T-cell (primary cell): ENCODE measurements at regions not wholly inside any gene's neighbourhood (a gene's known extent, or its start where the extent isn't known, plus 50 kb on each side); places are given as distances from the start of the nearest gene placed in this dataset.

Experiments
- ATAC-seq, 4 experiments: fragments of 200-7000 bp in 3 of 4; fragments of 150-1000 bp in 1 of 4; cut with Tn5 transposase; replicated peaks in 1 of 4; 1 replicate in 3 of 4; 2 replicates in 1 of 4; pipeline ENCODE4 v1.10.0; 2021; ENCODE audit warnings: moderate library complexity in 3 of 4, mild to moderate bottlenecking in 2 of 4, moderate number of reproducible peaks in 1 of 4
- CTCF ChIA-PET, 2 donors: fragments of 300-600 bp; sonication (Branson Sonifier 250); formaldehyde crosslinking; loops; one replicate each; lab custom pipeline; 2022; ENCODE audit warnings: antibody characterized with exemption in 2 of 2; lab: Charles Lee
- POLR2A ChIA-PET, 2 donors: fragments of 300-600 bp; sonication (Branson Sonifier 250); formaldehyde crosslinking; loops; one replicate each; lab custom pipeline; 2022; ENCODE audit warnings: antibody characterized with exemption in 2 of 2; lab: Charles Lee
- DNase-seq, 35 experiments: peaks; one replicate each; pipeline versions ENCODE4 v3.0.0 to v3.0.0-alpha.2; 2013 to 2023
- H3K27ac ChIP-seq: one replicate; pipeline ENCODE4 v1.5.1; 2013; ENCODE audit warnings: low read length
- H3K27me3 ChIP-seq, 2 experiments: replicated peaks in 1 of 2; 1 replicate in 1 of 2; 2 replicates in 1 of 2; pipeline versions ENCODE4 v1.6.1 to v1.7.0; 2013; ENCODE audit warnings: low read length in 1 of 2, mixed read lengths in 1 of 2; ENCODE audit not compliant: control insufficient read depth in 2 of 2, insufficient read depth in 2 of 2; ENCODE audit errors: extremely low read depth in 1 of 2
- H3K36me3 ChIP-seq, 2 donors: 1 replicate in 1 of 2; 2 replicates in 1 of 2; pipeline versions ENCODE4 v1.6.1 to v1.7.0; 2013; ENCODE audit warnings: low read length in 1 of 2; ENCODE audit not compliant: control insufficient read depth in 2 of 2, insufficient read depth in 1 of 2; ENCODE audit errors: extremely low read depth in 1 of 2
- H3K4me1 ChIP-seq, 2 experiments: 1 replicate in 1 of 2; 2 replicates in 1 of 2; pipeline versions ENCODE4 v1.6.1 to v1.7.0; 2013; ENCODE audit warnings: low read length in 2 of 2, mixed read lengths in 1 of 2; ENCODE audit not compliant: insufficient read depth in 2 of 2, control insufficient read depth in 1 of 2; ENCODE audit errors: extremely low read depth in 1 of 2
- H3K4me3 ChIP-seq, 2 donors: 1 replicate in 1 of 2; 2 replicates in 1 of 2; pipeline versions ENCODE4 v1.5.1 to v1.7.0; 2013; ENCODE audit warnings: mild to moderate bottlenecking in 2 of 2, low read length in 1 of 2, moderate library complexity in 1 of 2; ENCODE audit not compliant: control insufficient read depth in 1 of 2; ENCODE audit errors: extremely low read depth in 1 of 2
- H3K9me3 ChIP-seq: 2 replicates; pipeline ENCODE4 v1.7.0; 2013
- H3K27ac Mint-ChIP-seq, 2 donors: one replicate each; pipeline ENCODE4 v1.8.0; 2020 to 2021; ENCODE audit warnings: mild to moderate bottlenecking in 2 of 2, mixed read lengths in 2 of 2
- H3K27me3 Mint-ChIP-seq, 2 donors: one replicate each; pipeline ENCODE4 v1.8.0; 2021 to 2022; ENCODE audit warnings: mixed read lengths in 2 of 2
- H3K36me3 Mint-ChIP-seq: one replicate; pipeline ENCODE4 v1.8.0; 2021; ENCODE audit warnings: mixed read lengths
- H3K4me1 Mint-ChIP-seq, 3 donors: one replicate each; pipeline ENCODE4 v1.8.0; 2020 to 2022; ENCODE audit warnings: mixed read lengths in 3 of 3, mild to moderate bottlenecking in 1 of 3
- H3K4me3 Mint-ChIP-seq, 3 donors: one replicate each; pipeline ENCODE4 v1.8.0; 2020 to 2022; ENCODE audit warnings: mild to moderate bottlenecking in 3 of 3, mixed read lengths in 3 of 3, moderate library complexity in 3 of 3
- H3K9me3 Mint-ChIP-seq, 3 donors: one replicate each; pipeline ENCODE4 v1.8.0; 2020 to 2022; ENCODE audit warnings: mixed read lengths in 3 of 3
- WGBS: methylation state at CpG from one replicate; pipeline ENCODE4 v1.1.5; 2013; ENCODE audit warnings: missing lambda C conversion rate; ENCODE audit not compliant: insufficient coverage; 5-methylcytosine and 5-hydroxymethylcytosine counted together

GRCh38 chr13:34681405-34681955, 260.6 kb upstream of the NBEA start:
- H3K4me3 ChIP-seq: no peak overlapping the region
- H3K9me3 ChIP-seq: no peaks in the 10 kb centered on the region
- WGBS: 67% methylated on average over 1 of the region's 4 CpGs
- Mint-ChIP-seq H3K4me1 (no peaks in the 10 kb centered on the region), H3K4me3 (no peak overlapping the region), H3K36me3 (no peaks in the 10 kb centered on the region), H3K27ac (no peak overlapping the region), H3K27me3 (no peaks in the 10 kb centered on the region), H3K9me3 (peaks cover 0 to 3% (median 3%) of the 10 kb centered on the region in 3 donors)
- ChIA-PET CTCF (no interaction called here), POLR2A (no interaction called here)
- no peaks in the 10 kb centered on the region for H3K27me3 ChIP-seq
- H3K4me1 ChIP-seq: no peaks in the 10 kb centered on the region
- DNase-seq (no peak), ATAC-seq (no peak)
- H3K36me3 ChIP-seq: no peaks in the 10 kb centered on the region
- H3K27ac ChIP-seq: no peak overlapping the region

- Histone ChIP-seq H3K27me3 (no peaks in the 10 kb centered on the region), H3K4me3 (no peak overlapping the region), H3K4me1 (no peaks in the 10 kb centered on the region), H3K27ac (no peak overlapping the region), H3K36me3 (no peaks in the 10 kb centered on the region), H3K9me3 (no peaks in the 10 kb centered on the region)
- H3K36me3 Mint-ChIP-seq: no peaks in the 10 kb centered on the region
- no peak overlapping the region for H3K27ac Mint-ChIP-seq
- peaks cover 0 to 10% (median 0%) of the 10 kb centered on the region in 3 donors for H3K9me3 Mint-ChIP-seq
- no peak overlapping the region for H3K4me3 Mint-ChIP-seq
- ChIA-PET CTCF (no interaction called here), POLR2A (no interaction called here)
- WGBS: 100% methylated on average over 1 of the region's 2 CpGs
- ATAC-seq (no peak), DNase-seq (no peak)
- peaks cover 0 to 4% of the 10 kb centered on the region in 2 donors for H3K27me3 Mint-ChIP-seq
- H3K4me1 Mint-ChIP-seq: no peaks in the 10 kb centered on the region
Measured at GRCh38 chr13:34695063-34695462, 247.0 kb upstream of the NBEA start.

GRCh38 chr13:34696296-34696695, 245.8 kb upstream of the NBEA start:
- no peak for DNase-seq
- Histone ChIP-seq H3K9me3 (no peaks in the 10 kb centered on the region), H3K4me1 (no peaks in the 10 kb centered on the region), H3K36me3 (no peaks in the 10 kb centered on the region), H3K4me3 (no peak overlapping the region), H3K27ac (no peak overlapping the region), H3K27me3 (no peaks in the 10 kb centered on the region)
- POLR2A ChIA-PET: no interaction called here
- Mint-ChIP-seq H3K4me3 (no peak overlapping the region), H3K4me1 (no peaks in the 10 kb centered on the region), H3K36me3 (no peaks in the 10 kb centered on the region), H3K27me3 (peaks cover 0 to 4% of the 10 kb centered on the region in 2 donors), H3K27ac (no peak overlapping the region), H3K9me3 (peaks cover 0 to 3% (median 0%) of the 10 kb centered on the region in 3 donors)
- ATAC-seq: no peak
- no CpG with 5 or more reads among the region's 5 CpGs for WGBS
- CTCF ChIA-PET: no interaction called here

GRCh38 chr13:34696741-34697140, 245.3 kb upstream of the NBEA start:
- no peaks in the 10 kb centered on the region for H3K4me1 Mint-ChIP-seq

GRCh38 chr13:34698945-34699344, 243.1 kb upstream of the NBEA start:
- Histone ChIP-seq H3K4me3 (no peak overlapping the region), H3K9me3 (no peaks in the 10 kb centered on the region), H3K27me3 (no peaks in the 10 kb centered on the region), H3K36me3 (no peaks in the 10 kb centered on the region), H3K4me1 (no peaks in the 10 kb centered on the region), H3K27ac (no peak overlapping the region)
- Mint-ChIP-seq H3K27ac (no peak overlapping the region), H3K27me3 (peaks cover 0 to 4% of the 10 kb centered on the region in 2 donors), H3K36me3 (no peaks in the 10 kb centered on the region), H3K9me3 (peaks cover 0 to 7% (median 0%) of the 10 kb centered on the region in 3 donors), H3K4me1 (no peaks in the 10 kb centered on the region), H3K4me3 (no peak overlapping the region)
- WGBS: 100% methylated on average over 1 of the region's 3 CpGs
- ATAC-seq: no peak
- POLR2A ChIA-PET: no interaction called here
- CTCF ChIA-PET: no interaction called here
- no peak for DNase-seq

More at GRCh38 chr13:34696741-34697140, 245.3 kb upstream of the NBEA start:
- 90% methylated on average over 11 of the region's 14 CpGs for WGBS
- no peaks in the 10 kb centered on the region for H3K4me1 ChIP-seq
- no peak overlapping the region for H3K27ac Mint-ChIP-seq
- peaks cover 0 to 4% of the 10 kb centered on the region in 2 donors for H3K27me3 Mint-ChIP-seq
- no peaks in the 10 kb centered on the region for H3K36me3 ChIP-seq
- peaks cover 0 to 5% (median 0%) of the 10 kb centered on the region in 3 donors for H3K9me3 Mint-ChIP-seq
- no peak overlapping the region for H3K4me3 Mint-ChIP-seq
- no peak for ATAC-seq
- H3K9me3 ChIP-seq: no peaks in the 10 kb centered on the region
- no peak overlapping the region for H3K4me3 ChIP-seq
- CTCF ChIA-PET: no interaction called here
- H3K27me3 ChIP-seq: no peaks in the 10 kb centered on the region
- POLR2A ChIA-PET: no interaction called here
- no peak overlapping the region for H3K27ac ChIP-seq
- H3K36me3 Mint-ChIP-seq: no peaks in the 10 kb centered on the region
- no peak for DNase-seq

GRCh38 chr13:34700155-34700554, 241.9 kb upstream of the NBEA start:
- ChIA-PET CTCF (no interaction called here), POLR2A (no interaction called here)
- no peaks in the 10 kb centered on the region for H3K36me3 Mint-ChIP-seq
- WGBS: no CpG with 5 or more reads among the region's 5 CpGs
- no peaks in the 10 kb centered on the region for H3K4me1 Mint-ChIP-seq
- no peak overlapping the region for H3K27ac ChIP-seq
- H3K4me1 ChIP-seq: no peaks in the 10 kb centered on the region
- H3K4me3 Mint-ChIP-seq: no peak overlapping the region
- H3K36me3 ChIP-seq: no peaks in the 10 kb centered on the region
- ATAC-seq: no peak
- no peak overlapping the region for H3K4me3 ChIP-seq
- no peaks in the 10 kb centered on the region for H3K27me3 ChIP-seq
- no peak for DNase-seq
- no peaks in the 10 kb centered on the region for H3K9me3 ChIP-seq
- H3K27me3 Mint-ChIP-seq: peaks cover 0 to 4% of the 10 kb centered on the region in 2 donors
- peaks cover 0 to 7% (median 4%) of the 10 kb centered on the region in 3 donors for H3K9me3 Mint-ChIP-seq
- no peak overlapping the region for H3K27ac Mint-ChIP-seq

GRCh38 chr13:34701919-34702318, 240.2 kb upstream of the NBEA start:
- no peak overlapping the region for H3K27ac ChIP-seq
- ATAC-seq (no peak), DNase-seq (no peak)
- Mint-ChIP-seq H3K27me3 (peaks cover 0 to 4% of the 10 kb centered on the region in 2 donors), H3K36me3 (no peaks in the 10 kb centered on the region), H3K27ac (no peak overlapping the region), H3K4me1 (no peaks in the 10 kb centered on the region), H3K9me3 (peaks cover 0 to 9% (median 4%) of the 10 kb centered on the region in 3 donors), H3K4me3 (no peak overlapping the region)
- ChIA-PET CTCF (no interaction called here), POLR2A (no interaction called here)
- no peaks in the 10 kb centered on the region for H3K9me3 ChIP-seq
- no peaks in the 10 kb centered on the region for H3K4me1 ChIP-seq
- H3K27me3 ChIP-seq: no peaks in the 10 kb centered on the region
- WGBS: 81% methylated on average over 4 of the region's 4 CpGs
- H3K4me3 ChIP-seq: no peak overlapping the region
- no peaks in the 10 kb centered on the region for H3K36me3 ChIP-seq
